HepG2 (cell line): ENCODE measurements at regions not wholly inside any gene's neighbourhood (a gene's known extent, or its start where the extent isn't known, plus 50 kb on each side); places are given as distances from the start of the nearest gene placed in this dataset.

Experiments used
- ATAC-seq: fragments of 200-7000 bp; cut with Tn5 transposase; 3 replicates; pipeline ENCODE4 v1.9.1; 2020; ENCODE audit warnings: mild to moderate bottlenecking, moderate library complexity
- BruUV-seq: library from RNA; stranded (reverse); fragments of 400-500 nt; replicated peaks from 2 replicates; lab custom pipeline; 2021; lab: Mats Ljungman, UMichigan
- CTCF ChIA-PET: fragments of 300-600 bp; formaldehyde crosslinking; extraction: SDS; loops from one replicate; lab custom pipeline; 2021; ENCODE audit warnings: low total read pairs, inconsistent platforms, low intra/inter-chr PET ratio; lab: Yijun Ruan, JAX
- POLR2A ChIA-PET: fragments of 350-600 bp; sonication (Branson Sonifier 250); formaldehyde crosslinking; loops from one replicate; lab custom pipeline; 2020; ENCODE audit warnings: antibody characterized with exemption, inconsistent platforms; lab: Yijun Ruan, JAX
- DNase-seq: peaks from one replicate; pipeline ENCODE4 v3.0.0-alpha.2; 2015; ENCODE audit warnings: low spot score
- FAIRE-seq: peaks from 3 replicates; lab custom pipeline; 2011; peaks lifted over from hg19 to GRCh38; lab: Jason Lieb, UNC
- H2AFZ ChIP-seq: one replicate; pipeline ENCODE4 v1.6.1; 2011; ENCODE audit warnings: low read length, inconsistent platforms
- H3K27ac ChIP-seq: fragments of 300-600 bp; 3 replicates; pipeline ENCODE4 v1.8.0; 2011; ENCODE audit warnings: mixed run types, mild to moderate bottlenecking, mixed read lengths, low read length, inconsistent platforms; ENCODE audit not compliant: insufficient read depth; ENCODE audit errors: extremely low read length
- H3K27me3 ChIP-seq, 2 experiments: fragments of 200-600 bp in 1 of 2; 2 replicates in 1 of 2; 3 replicates in 1 of 2; pipeline versions ENCODE4 v1.6.0 to v1.8.0; 2011; ENCODE audit warnings: low read length in 2 of 2, mild to moderate bottlenecking in 2 of 2, moderate library complexity in 2 of 2, inconsistent platforms in 1 of 2; ENCODE audit not compliant: insufficient read depth in 2 of 2, control insufficient read depth in 1 of 2
- H3K36me3 ChIP-seq, 2 experiments: fragments of 200-600 bp in 1 of 2; replicated peaks in 1 of 2; 2 replicates in 1 of 2; 3 replicates in 1 of 2; pipeline versions ENCODE4 v1.5.1 to v1.8.0; 2011; ENCODE audit warnings: low read length in 2 of 2, inconsistent platforms in 1 of 2; ENCODE audit not compliant: insufficient read depth in 2 of 2, control insufficient read depth in 1 of 2
- H3K4me1 ChIP-seq: 2 replicates; pipeline ENCODE4 v1.5.1; 2012; ENCODE audit warnings: low read length, inconsistent platforms; ENCODE audit not compliant: insufficient read depth
- H3K4me2 ChIP-seq: 2 replicates; pipeline ENCODE4 v1.6.0; 2011; ENCODE audit warnings: low read depth, low read length, inconsistent platforms
- H3K4me3 ChIP-seq, 3 experiments: fragments of 200-600 bp in 1 of 3; sonication (generic), shearing (Covaris generic) in 1 of 3; replicated peaks in 1 of 3; 2 replicates each; pipeline ENCODE4 v1.5.1; 2011 to 2016; ENCODE audit warnings: low read length in 3 of 3, inconsistent platforms in 2 of 3, low read depth in 2 of 3, mild to moderate bottlenecking in 2 of 3, control low read depth in 1 of 3, mixed read lengths in 1 of 3; ENCODE audit not compliant: insufficient read depth in 1 of 3
- H3K79me2 ChIP-seq: one replicate; pipeline ENCODE4 v1.6.1; 2011; ENCODE audit warnings: low read length, inconsistent platforms; ENCODE audit not compliant: insufficient read depth
- H3K9ac ChIP-seq: 2 replicates; pipeline ENCODE4 v1.6.0; 2011; ENCODE audit warnings: mild to moderate bottlenecking, low read depth, low read length, inconsistent platforms; ENCODE audit not compliant: insufficient read depth
- H3K9me3 ChIP-seq: 2 replicates; pipeline ENCODE4 v1.5.1; 2012; ENCODE audit warnings: mild to moderate bottlenecking, low read length
- H4K20me1 ChIP-seq: 2 replicates; pipeline ENCODE4 v1.6.0; 2011; ENCODE audit warnings: inconsistent platforms, mild to moderate bottlenecking, low read length, moderate library complexity; ENCODE audit not compliant: insufficient read depth
- CHD4 ChIP-seq: fragments of 200-600 bp; sonication (generic); IDR thresholded peaks from 2 replicates; pipeline ENCODE4 v1.7.0; 2017; ENCODE audit warnings: mild to moderate bottlenecking, low read length, borderline replicate concordance
- GMEB2 ChIP-seq: IDR thresholded peaks from 2 replicates; pipeline ENCODE4 v1.6.1; 2016; ENCODE audit warnings: missing biosample characterization, missing genetic modification reagents, low read depth
- HMG20A ChIP-seq: IDR thresholded peaks from 2 replicates; pipeline ENCODE4 v1.6.1; 2016; ENCODE audit warnings: borderline replicate concordance
- ZBTB20 ChIP-seq: sonication (generic); formaldehyde crosslinking; IDR thresholded peaks from 2 replicates; pipeline ENCODE4 v1.8.1; 2023; ENCODE audit warnings: missing genetic modification reagents, low read depth, mild to moderate bottlenecking, borderline replicate concordance
- ZNF235 ChIP-seq: sonication (generic); formaldehyde crosslinking; IDR thresholded peaks from 2 replicates; pipeline ENCODE4 v1.8.1; 2023; ENCODE audit warnings: mild to moderate bottlenecking, missing genetic modification reagents, borderline replicate concordance
- WGBS: methylation state at CpG from one replicate; pipeline ENCODE4 v1.1.6; 2017; ENCODE audit warnings: low lambda C conversion rate; 5-methylcytosine and 5-hydroxymethylcytosine counted together
- in situ Hi-C: cut with HindIII; loops from 2 replicates; pipeline ENCODE4 v1.10.0; 2017; ENCODE audit warnings: low pct_unique_long_range_greater_than_20kb; ENCODE audit not compliant: extremely low pct_ligation_motif_present
- intact Hi-C: fragments of 100-400 bp; cut with micrococcal nuclease; formaldehyde crosslinking; loops from one replicate; pipeline ENCODE4 v1.10.0; 2022; ENCODE audit not compliant: unreplicated experiment
- small RNA-seq, 3 experiments: library from RNA; depleted of rRNA; stranded (forward); fragments of <200 nt; gene quantifications; one replicate each; pipeline ENCODE3, GENCODE V24; 2012; ENCODE audit warnings: low read depth in 2 of 3, low replicate concordance in 1 of 3; ENCODE audit not compliant: insufficient read length in 3 of 3, insufficient read depth in 2 of 3

GRCh38 chr4:123346330-123346940 lies 50.2 kb upstream of the SPRY1 start:
- ChIA-PET POLR2A (no interaction called here), CTCF (no interaction called here)
- Histone ChIP-seq H3K9ac (no peak overlapping the region), H3K27ac (no peak overlapping the region), H3K4me2 (no peak overlapping the region), H3K79me2 (no peaks in the 10 kb centered on the region), H4K20me1 (no peaks in the 10 kb centered on the region), H3K27me3 (no peaks in the 10 kb centered on the region), H2AFZ (no peak overlapping the region), H3K4me1 (peaks cover 76% of the 10 kb centered on the region), H3K36me3 (no peaks in the 10 kb centered on the region), H3K4me3 (no peak overlapping the region), H3K9me3 (no peaks in the 10 kb centered on the region)
- in situ Hi-C loops (no loop called here), intact Hi-C loops (loop anchor here (5.0 kb wide), 1 partner anchor 211 kb away; no protein-coding TSS in a partner anchor)
- ATAC-seq (no peak), FAIRE-seq (no peak), DNase-seq (no peak)
- BruUV-seq = no TSS peak
- 94% methylated on average over 7 of the region's 7 CpGs for WGBS
- no peak for TF ChIP-seq ZBTB20
- TF ChIP-seq GMEB2 (CRISPR knock-in tag) = no peak
- no peak for TF ChIP-seq ZNF235 (CRISPR knock-in tag)
- TF ChIP-seq HMG20A (CRISPR knock-in tag) = no peak
- no peak for TF ChIP-seq CHD4
- TF ChIP-seq, all 625 proteins: peak for 0

Small RNA genes in the stretch of these regions (small RNA-seq; reads per million reads assigned to genes)
- gene AC026402.1 = 0 reads per million in 3 experiments
